Panc1 (cell line): ENCODE measurements at regions not wholly inside any gene's neighbourhood (a gene's known extent, or its start where the extent isn't known, plus 50 kb on each side); places are given as distances from the start of the nearest gene placed in this dataset.

ENCODE experiments used
- ATAC-seq: fragments of 200-7000 bp; cut with Tn5 transposase; 2 replicates; pipeline ENCODE4 v1.9.1; 2020; ENCODE audit warnings: mild to moderate bottlenecking, moderate library complexity
- BruUV-seq: library from RNA; stranded (reverse); fragments of 400-500 nt; replicated peaks from 2 replicates; lab custom pipeline; 2021; lab: Mats Ljungman, UMichigan
- CTCF ChIA-PET: fragments of 300-600 bp; sonication (Branson Sonifier 250); formaldehyde crosslinking; loops from one replicate; lab custom pipeline; 2022; ENCODE audit warnings: antibody characterized with exemption; lab: Charles Lee
- POLR2A ChIA-PET: fragments of 300-600 bp; sonication (Branson Sonifier 250); formaldehyde crosslinking; loops from one replicate; lab custom pipeline; 2022; ENCODE audit warnings: antibody characterized with exemption; lab: Charles Lee
- DNase-seq: peaks from one replicate; pipeline ENCODE4 v3.0.0-alpha.2; 2010; ENCODE audit warnings: low read depth, low spot score
- H3K27ac ChIP-seq: 2 replicates; pipeline ENCODE4 v1.5.1; 2011; ENCODE audit warnings: mild to moderate bottlenecking, low read length, inconsistent platforms
- H3K27me3 ChIP-seq: fragments of 200-500 bp; sonication (Bioruptor generic); 2 replicates; pipeline ENCODE4 v1.6.0; 2014; ENCODE audit warnings: low read length, inconsistent platforms; ENCODE audit not compliant: control insufficient read depth, insufficient read depth
- H3K36me3 ChIP-seq: fragments of 200-500 bp; sonication (Bioruptor generic); 2 replicates; pipeline ENCODE4 v1.5.1; 2014; ENCODE audit warnings: inconsistent platforms, mild to moderate bottlenecking, low read length, moderate library complexity; ENCODE audit not compliant: control insufficient read depth, insufficient read depth
- H3K4me1 ChIP-seq: 2 replicates; pipeline ENCODE4 v1.5.1; 2011; ENCODE audit warnings: inconsistent platforms, mild to moderate bottlenecking, low read length, moderate library complexity; ENCODE audit not compliant: control insufficient read depth, insufficient read depth
- H3K4me3 ChIP-seq, 2 experiments: 2 replicates each; pipeline ENCODE4 v1.5.1; 2011 to 2012; ENCODE audit warnings: low read depth in 2 of 2, low read length in 2 of 2, mild to moderate bottlenecking in 2 of 2, inconsistent platforms in 1 of 2, moderate library complexity in 1 of 2
- H3K9me3 ChIP-seq: fragments of 200-500 bp; sonication (Bioruptor generic); 2 replicates; pipeline ENCODE4 v1.5.1; 2014; ENCODE audit warnings: low read depth, mild to moderate bottlenecking, inconsistent platforms, low read length, moderate library complexity; ENCODE audit not compliant: control insufficient read depth, insufficient read depth
- CTCF ChIP-seq: fragments of 450-650 bp; IDR thresholded peaks from 2 replicates; pipeline ENCODE4 v1.5.1; 2017; ENCODE audit warnings: mild to moderate bottlenecking
- POLR2AphosphoS5 ChIP-seq: IDR thresholded peaks from 2 replicates; pipeline ENCODE4 v1.6.1; 2012; ENCODE audit warnings: mild to moderate bottlenecking, low read depth, low read length, moderate library complexity
- REST ChIP-seq, 2 experiments: IDR thresholded peaks; 2 replicates each; pipeline ENCODE4 v1.6.1; 2011 to 2012; ENCODE audit warnings: low read depth in 2 of 2, control low read depth in 1 of 2, low read length in 1 of 2, mild to moderate bottlenecking in 1 of 2, moderate library complexity in 1 of 2; ENCODE audit not compliant: insufficient read depth in 1 of 2
- SIN3A ChIP-seq: IDR thresholded peaks from 2 replicates; pipeline ENCODE4 v1.6.1; 2012; ENCODE audit warnings: low read depth, mild to moderate bottlenecking, low read length, moderate library complexity, borderline replicate concordance; ENCODE audit not compliant: insufficient read depth
- TCF7L2 ChIP-seq: IDR thresholded peaks from 2 replicates; pipeline ENCODE4 v1.6.1; 2011; ENCODE audit warnings: mild to moderate bottlenecking, low read depth, low read length, inconsistent platforms
- in situ Hi-C: cut with HindIII; loops from 2 replicates; pipeline ENCODE4 v1.10.0; 2016; ENCODE audit warnings: low sequenced_read_pairs, low pct_unique_long_range_greater_than_20kb
- intact Hi-C: fragments of 100-400 bp; cut with micrococcal nuclease; formaldehyde crosslinking; loops from one replicate; pipeline ENCODE4 v1.10.0; 2022; ENCODE audit not compliant: unreplicated experiment

- no peak overlapping the region for H3K4me3 ChIP-seq
- H3K9me3 ChIP-seq, result no peaks in the 10 kb centered on the region
- ChIA-PET POLR2A (no interaction called here), CTCF (no interaction called here)
- TF ChIP-seq REST (IDR thresholded peaks at IDR 0.05; ENCODE audit: insufficient read depth in 1 of 2, low read depth in 2 of 2, low read length in 1 of 2) (no peak), SIN3A (no peak), TCF7L2 (no peak), CTCF (no peak), POLR2AphosphoS5 (no peak)
- intact Hi-C loops, result no loop called here
- in situ Hi-C loops, result no loop called here
- H3K36me3 ChIP-seq, result no peaks in the 10 kb centered on the region
- BruUV-seq, result no TSS peak
- no peak for ATAC-seq
- H3K27ac ChIP-seq, result no peak overlapping the region
- no peak for DNase-seq
- no peaks in the 10 kb centered on the region for H3K4me1 ChIP-seq
- H3K27me3 ChIP-seq, result no peaks in the 10 kb centered on the region
Observed at GRCh38 chr12:80045594-80045993, 53.7 kb upstream of the OTOGL start.

GRCh38 chr12:80044694-80045046 lies 54.7 kb upstream of the OTOGL start:
- BruUV-seq, result no TSS peak
- Histone ChIP-seq H3K36me3 (no peaks in the 10 kb centered on the region), H3K27ac (no peak overlapping the region), H3K9me3 (no peaks in the 10 kb centered on the region), H3K4me3 (no peak overlapping the region), H3K4me1 (no peaks in the 10 kb centered on the region), H3K27me3 (no peaks in the 10 kb centered on the region)
- intact Hi-C loops, result no loop called here
- in situ Hi-C loops, result no loop called here
- TF ChIP-seq POLR2AphosphoS5 (no peak), REST (IDR thresholded peaks at IDR 0.05; ENCODE audit: insufficient read depth in 1 of 2, low read depth in 2 of 2, low read length in 1 of 2) (no peak), TCF7L2 (no peak)
- ChIA-PET POLR2A (no interaction called here), CTCF (no interaction called here)
- ATAC-seq (no peak), DNase-seq (no peak)
